ENCODE measurements at regions not wholly inside any gene's neighbourhood (a gene's known extent, or its start where the extent isn't known, plus 50 kb on each side); places are given as distances from the start of the nearest gene placed in this dataset.

DNA sequence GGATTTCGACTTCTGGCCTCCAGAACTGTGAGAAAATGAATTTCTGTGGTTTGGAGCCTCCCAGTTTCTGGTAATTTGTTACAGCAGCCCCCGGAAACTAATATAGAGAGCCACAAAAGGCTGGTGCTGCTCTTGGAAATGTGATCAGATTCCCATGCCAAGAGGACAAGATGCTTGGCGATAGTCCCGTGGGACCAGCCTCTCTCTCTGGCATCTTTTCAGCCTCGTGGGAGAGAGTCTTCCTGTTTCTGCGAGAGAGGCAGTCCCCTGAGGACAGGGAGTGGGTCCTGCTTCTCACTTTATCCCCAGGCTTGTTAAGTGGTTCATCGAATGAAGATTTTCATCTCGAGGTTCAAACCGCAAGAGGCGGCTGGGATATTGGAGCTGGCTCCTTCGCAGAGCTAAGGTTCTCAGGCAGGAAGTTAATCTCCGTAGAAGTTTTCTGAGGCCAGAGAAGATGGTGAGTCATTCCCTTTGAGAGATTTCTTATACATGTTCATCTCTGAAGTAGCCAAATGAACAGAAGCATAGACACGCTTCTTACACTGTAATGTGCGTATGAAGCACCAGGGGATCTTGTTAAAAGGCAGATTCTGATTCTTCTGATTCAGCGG is 211.6 kb upstream of the SDK2 start:
- TF ChIP-seq, protein P1, sequence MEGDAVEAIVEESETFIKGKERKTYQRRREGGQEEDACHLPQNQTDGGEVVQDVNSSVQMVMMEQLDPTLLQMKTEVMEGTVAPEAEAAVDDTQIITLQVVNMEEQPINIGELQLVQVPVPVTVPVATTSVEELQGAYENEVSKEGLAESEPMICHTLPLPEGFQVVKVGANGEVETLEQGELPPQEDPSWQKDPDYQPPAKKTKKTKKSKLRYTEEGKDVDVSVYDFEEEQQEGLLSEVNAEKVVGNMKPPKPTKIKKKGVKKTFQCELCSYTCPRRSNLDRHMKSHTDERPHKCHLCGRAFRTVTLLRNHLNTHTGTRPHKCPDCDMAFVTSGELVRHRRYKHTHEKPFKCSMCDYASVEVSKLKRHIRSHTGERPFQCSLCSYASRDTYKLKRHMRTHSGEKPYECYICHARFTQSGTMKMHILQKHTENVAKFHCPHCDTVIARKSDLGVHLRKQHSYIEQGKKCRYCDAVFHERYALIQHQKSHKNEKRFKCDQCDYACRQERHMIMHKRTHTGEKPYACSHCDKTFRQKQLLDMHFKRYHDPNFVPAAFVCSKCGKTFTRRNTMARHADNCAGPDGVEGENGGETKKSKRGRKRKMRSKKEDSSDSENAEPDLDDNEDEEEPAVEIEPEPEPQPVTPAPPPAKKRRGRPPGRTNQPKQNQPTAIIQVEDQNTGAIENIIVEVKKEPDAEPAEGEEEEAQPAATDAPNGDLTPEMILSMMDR (IDR thresholded peaks at IDR 0.05) = no peak
- TF ChIP-seq EZH2phosphoT487 (IDR thresholded peaks at IDR 0.05) (no peak), EZH2 (IDR thresholded peaks at IDR 0.05) (no peak)

All from neural progenitor cell (in vitro differentiated cells).